H9 (cell line): ENCODE measurements at regions not wholly inside any gene's neighbourhood (a gene's known extent, or its start where the extent isn't known, plus 50 kb on each side); places are given as distances from the start of the nearest gene placed in this dataset.

ENCODE experiments used
- DNase-seq: peaks from one replicate; pipeline ENCODE4 v3.0.0-alpha.2; 2017
- H2AFZ ChIP-seq: one replicate; pipeline ENCODE4 v1.6.1; 2013; ENCODE audit warnings: mild to moderate bottlenecking, low read length, control low read depth, moderate library complexity
- H2AK5ac ChIP-seq: 2 replicates; pipeline ENCODE4 v1.6.1; 2013; ENCODE audit warnings: low read length, control low read depth, mixed read lengths; ENCODE audit not compliant: insufficient read length
- H2BK120ac ChIP-seq: one replicate; pipeline ENCODE4 v1.6.1; 2013; ENCODE audit warnings: low read depth, mild to moderate bottlenecking, low read length, control low read depth, inconsistent platforms; ENCODE audit not compliant: poor library complexity, severe bottlenecking
- H2BK12ac ChIP-seq: 2 replicates; pipeline ENCODE4 v1.6.1; 2013; ENCODE audit warnings: low read length, control low read depth, mixed read lengths, low read depth; ENCODE audit not compliant: insufficient read length
- H2BK15ac ChIP-seq: 2 replicates; pipeline ENCODE4 v1.6.1; 2013; ENCODE audit warnings: low read depth, low read length, control low read depth
- H2BK20ac ChIP-seq: one replicate; pipeline ENCODE4 v1.6.1; 2013; ENCODE audit warnings: low read depth, mild to moderate bottlenecking, low read length, control low read depth, inconsistent platforms; ENCODE audit not compliant: poor library complexity, severe bottlenecking
- H2BK5ac ChIP-seq: 2 replicates; pipeline ENCODE4 v1.6.1; 2013; ENCODE audit warnings: low read length, control low read depth, mixed read lengths; ENCODE audit not compliant: insufficient read length
- H3K14ac ChIP-seq: 2 replicates; pipeline ENCODE4 v1.6.1; 2013; ENCODE audit warnings: low read length, control low read depth; ENCODE audit not compliant: insufficient read depth
- H3K18ac ChIP-seq: 2 replicates; pipeline ENCODE4 v1.6.1; 2013; ENCODE audit warnings: low read depth, mild to moderate bottlenecking, mixed read lengths, low read length, control low read depth; ENCODE audit not compliant: insufficient read length
- H3K23ac ChIP-seq: 2 replicates; pipeline ENCODE4 v1.6.1; 2013; ENCODE audit warnings: low read length, control low read depth, mixed read lengths, low read depth; ENCODE audit not compliant: insufficient read length
- H3K23me2 ChIP-seq: 2 replicates; pipeline ENCODE4 v1.6.1; 2013; ENCODE audit warnings: low read depth, mild to moderate bottlenecking, mixed read lengths, low read length, control low read depth; ENCODE audit not compliant: insufficient read length, poor library complexity, severe bottlenecking
- H3K27ac ChIP-seq: 2 replicates; pipeline ENCODE4 v1.5.1; 2013; ENCODE audit warnings: low read length, control low read depth, mixed read lengths, low read depth; ENCODE audit not compliant: insufficient read length
- H3K27me3 ChIP-seq: 2 replicates; pipeline ENCODE4 v1.6.1; 2013; ENCODE audit warnings: low read length, control low read depth, inconsistent platforms; ENCODE audit not compliant: insufficient read depth
- H3K4ac ChIP-seq: 2 replicates; pipeline ENCODE4 v1.6.1; 2013; ENCODE audit warnings: low read depth, mild to moderate bottlenecking, control low read depth, inconsistent platforms, low read length, moderate library complexity
- H3K4me1 ChIP-seq: 2 replicates; pipeline ENCODE4 v1.6.1; 2013; ENCODE audit warnings: low read length, control low read depth, inconsistent platforms; ENCODE audit not compliant: insufficient read depth
- H3K4me2 ChIP-seq: 2 replicates; pipeline ENCODE4 v1.6.1; 2013; ENCODE audit warnings: low read length, control low read depth, mixed read lengths; ENCODE audit not compliant: insufficient read length, insufficient read depth
- H3K56ac ChIP-seq: 2 replicates; pipeline ENCODE4 v1.6.1; 2013; ENCODE audit warnings: low read depth, mild to moderate bottlenecking, mixed read lengths, low read length, control low read depth; ENCODE audit not compliant: insufficient read length
- H3K79me1 ChIP-seq: 2 replicates; pipeline ENCODE4 v1.6.1; 2013; ENCODE audit warnings: low read depth, mild to moderate bottlenecking, moderate library complexity, low read length, control low read depth, inconsistent platforms; ENCODE audit not compliant: insufficient read depth, poor library complexity, severe bottlenecking
- H3K79me2 ChIP-seq: 2 replicates; pipeline ENCODE4 v1.6.1; 2013; ENCODE audit warnings: low read length, control low read depth, inconsistent platforms; ENCODE audit not compliant: insufficient read depth
- H3K9ac ChIP-seq: 2 replicates; pipeline ENCODE4 v1.6.1; 2013; ENCODE audit warnings: low read length, control low read depth, mixed read lengths; ENCODE audit not compliant: insufficient read length; ENCODE audit errors: extremely low read depth
- H3K9me3 ChIP-seq: one replicate; pipeline ENCODE4 v1.6.1; 2013; ENCODE audit warnings: low read depth, low read length, inconsistent platforms; ENCODE audit not compliant: control insufficient read depth
- H3T11ph ChIP-seq: one replicate; pipeline ENCODE4 v1.6.1; 2013; ENCODE audit warnings: mild to moderate bottlenecking, low read length, control low read depth, inconsistent platforms
- H4K20me1 ChIP-seq: one replicate; pipeline ENCODE4 v1.6.1; 2013; ENCODE audit not compliant: control insufficient read depth, insufficient read length, insufficient read depth
- H4K5ac ChIP-seq: 2 replicates; pipeline ENCODE4 v1.6.1; 2013; ENCODE audit warnings: low read depth, mild to moderate bottlenecking, mixed read lengths, low read length, control low read depth; ENCODE audit not compliant: insufficient read length
- H4K8ac ChIP-seq: replicated peaks from 2 replicates; pipeline ENCODE4 v1.6.1; 2013; ENCODE audit warnings: low read length, control low read depth, mixed read lengths, low read depth; ENCODE audit not compliant: insufficient read length
- H4K91ac ChIP-seq: 2 replicates; pipeline ENCODE4 v1.6.1; 2013; ENCODE audit warnings: low read depth, mild to moderate bottlenecking, moderate library complexity, mixed read lengths, low read length, control low read depth; ENCODE audit not compliant: insufficient read length
- H3K27ac Mint-ChIP-seq, 3 experiments: 2 replicates in 2 of 3; 3 replicates in 1 of 3; pipeline ENCODE4 v1.8.0; 2020 to 2021; ENCODE audit warnings: mixed read lengths in 3 of 3, mild to moderate bottlenecking in 1 of 3, moderate library complexity in 1 of 3
- H3K27me3 Mint-ChIP-seq: 2 replicates; pipeline ENCODE4 v1.8.0; 2021; ENCODE audit warnings: low read depth, mild to moderate bottlenecking, moderate library complexity, mixed read lengths
- H3K36me3 Mint-ChIP-seq, 3 experiments: 2 replicates in 2 of 3; 3 replicates in 1 of 3; pipeline ENCODE4 v1.8.0; 2020 to 2021; ENCODE audit warnings: low read depth in 3 of 3, mixed read lengths in 3 of 3; ENCODE audit not compliant: insufficient read depth in 1 of 3
- H3K4me1 Mint-ChIP-seq, 2 experiments: 2 replicates each; pipeline ENCODE4 v1.8.0; 2020; ENCODE audit warnings: mixed read lengths in 2 of 2
- H3K4me3 Mint-ChIP-seq, 2 experiments: 2 replicates in 1 of 2; 3 replicates in 1 of 2; pipeline ENCODE4 v1.8.0; 2020 to 2021; ENCODE audit warnings: mild to moderate bottlenecking in 2 of 2, mixed read lengths in 2 of 2, moderate library complexity in 1 of 2
- H3K9me3 Mint-ChIP-seq, 2 experiments: 2 replicates in 1 of 2; 3 replicates in 1 of 2; pipeline ENCODE4 v1.8.0; 2020; ENCODE audit warnings: mild to moderate bottlenecking in 2 of 2, mixed read lengths in 2 of 2, moderate library complexity in 1 of 2
- CTCF ChIP-seq: fragments of 200-600 bp; sonication (generic); conservative IDR thresholded peaks from 3 replicates; pipeline ENCODE4 v1.8.0; 2021; ENCODE audit warnings: antibody characterized with exemption, mild to moderate bottlenecking
- WGBS: extraction: QIAGEN DNeasy Blood & Tissue Kit; methylation state at CpG from one replicate; pipeline ENCODE4 v1.1.7; 2013; ENCODE audit warnings: missing lambda C conversion rate, low lambda C conversion rate, mixed read lengths; ENCODE audit not compliant: insufficient read length; ENCODE audit errors: extremely low coverage; 5-methylcytosine and 5-hydroxymethylcytosine counted together

DNA sequence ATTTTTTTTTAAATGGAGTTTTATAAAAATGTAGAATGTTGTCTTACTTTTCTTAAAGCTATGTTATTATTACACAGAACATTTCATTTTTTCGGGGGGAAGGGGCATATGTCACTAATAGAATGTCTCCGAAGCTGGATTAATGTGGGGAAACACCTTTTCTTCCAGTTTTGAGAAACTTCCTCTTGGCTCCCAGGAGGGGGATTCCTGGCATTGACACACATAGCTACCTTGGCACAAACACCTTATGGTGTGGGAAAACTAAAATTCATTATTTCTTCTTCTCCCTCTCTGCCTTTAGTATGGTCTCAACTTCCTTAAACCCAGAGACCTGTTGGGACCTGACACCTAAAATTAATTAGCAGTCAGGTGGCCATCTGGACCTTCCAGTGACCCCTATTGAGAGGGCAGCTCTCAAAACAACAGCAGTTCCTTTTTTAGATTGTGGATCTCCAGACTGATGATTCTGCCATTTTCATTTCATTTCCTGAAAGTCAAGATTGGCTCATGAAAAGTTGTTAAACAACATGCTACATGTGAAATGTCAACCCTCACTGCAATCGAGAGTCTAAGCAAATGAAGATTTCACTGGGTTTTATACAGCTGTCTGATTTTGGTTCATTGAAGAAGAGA lies 70.1 kb upstream of the EDEM3 start:
- Histone ChIP-seq H2BK12ac (no peak overlapping the region), H3K79me2 (no peaks in the 10 kb centered on the region), H3K4me2 (no peak overlapping the region), H3K23me2 (no peaks in the 10 kb centered on the region), H3K23ac (no peak overlapping the region), H3K27ac (no peak overlapping the region), H3K14ac (no peak overlapping the region), H2BK120ac (no peak overlapping the region), H3K9me3 (no peaks in the 10 kb centered on the region), H3K27me3 (no peaks in the 10 kb centered on the region), H3K56ac (no peak overlapping the region), H4K91ac (no peak overlapping the region), H2BK5ac (no peak overlapping the region), H3K4me1 (no peaks in the 10 kb centered on the region), H3K9ac (no peak overlapping the region), H2AK5ac (no peak overlapping the region), H2BK15ac (no peak overlapping the region), H2BK20ac (no peak overlapping the region), H2AFZ (no peak overlapping the region), H3T11ph (no peak overlapping the region), H3K18ac (no peak overlapping the region), H4K5ac (no peak overlapping the region), H4K20me1 (no peaks in the 10 kb centered on the region), H3K79me1 (no peaks in the 10 kb centered on the region), H4K8ac (no peak overlapping the region), H3K4ac (no peak overlapping the region)
- DNase-seq = no peak
- H3K4me1 Mint-ChIP-seq = peaks cover 8 to 11% of the 10 kb centered on the region in 2 experiments
- H3K36me3 Mint-ChIP-seq = peaks cover 0 to 10% (median 0%) of the 10 kb centered on the region in 3 experiments; a peak in 3 of 7 replicates
- no peak overlapping the region for H3K4me3 Mint-ChIP-seq
- TF ChIP-seq CTCF = no peak
- no peaks in the 10 kb centered on the region for H3K27me3 Mint-ChIP-seq
- WGBS = no CpG with 5 or more reads among the region's 3 CpGs
- peak overlapping the region in 1 of 3 experiments; percentile 36; a peak in 1 of 7 replicates for H3K27ac Mint-ChIP-seq
- no peaks in the 10 kb centered on the region for H3K9me3 Mint-ChIP-seq
